COR-L47 (cell line): ENCODE measurements at regions not wholly inside any gene's neighbourhood (a gene's known extent, or its start where the extent isn't known, plus 50 kb on each side); places are given as distances from the start of the nearest gene placed in this dataset.
"Not testable (repeated sequence)": the region's sequence is repeated elsewhere in the genome, so short reads cannot be mapped to it uniquely, and the experiment has no call there.

ENCODE experiments used
- DNase-seq: peaks from one replicate; lab custom pipeline; 2025; lab: John Stamatoyannopoulos, UW

GRCh38 chr5:172528440-172528839 is 74.1 kb upstream of the SH3PXD2B start:
- no peak for DNase-seq

- DNase-seq, result no peak
Observed at GRCh38 chr5:172527559-172527958, 73.2 kb upstream of the SH3PXD2B start.

- no peak for DNase-seq
Observed at GRCh38 chr5:172525996-172526360, 71.7 kb upstream of the SH3PXD2B start.

GRCh38 chr5:172525307-172525995 is 71.1 kb upstream of the SH3PXD2B start:
- DNase-seq, result no peak

GRCh38 chr5:172524573-172525021 is 70.3 kb upstream of the SH3PXD2B start:
- DNase-seq, result no peak

GRCh38 chr5:172523146-172523745 is 68.9 kb upstream of the SH3PXD2B start:
- no peak for DNase-seq

- DNase-seq, result no peak
Observed at GRCh38 chr5:172521338-172521932, 67.1 kb upstream of the SH3PXD2B start.

- DNase-seq, result no peak
Observed at GRCh38 chr5:172511952-172512351, 57.6 kb upstream of the SH3PXD2B start.

GRCh38 chr5:172509405-172509781 is 55.1 kb upstream of the SH3PXD2B start:
- no peak for DNase-seq

GRCh38 chr5:172508471-172509404 is 54.4 kb upstream of the SH3PXD2B start:
- no peak for DNase-seq

GRCh38 chr5:172507485-172507884 is 53.2 kb upstream of the SH3PXD2B start:
- not testable (repeated sequence) for DNase-seq

GRCh38 chr5:172506921-172507320 is 52.6 kb upstream of the SH3PXD2B start:
- no peak for DNase-seq

GRCh38 chr5:172506251-172506650 is 51.9 kb upstream of the SH3PXD2B start:
- no peak for DNase-seq

GRCh38 chr5:172505845-172506244 is 51.5 kb upstream of the SH3PXD2B start:
- no peak for DNase-seq

- DNase-seq, result no peak
Observed at GRCh38 chr5:172505403-172505759, 51.1 kb upstream of the SH3PXD2B start.

- no peak for DNase-seq
Observed at GRCh38 chr5:172504701-172505402, 50.5 kb upstream of the SH3PXD2B start.

- DNase-seq, result no peak
Observed at GRCh38 chr5:172503925-172504700, 49.8 kb upstream of the SH3PXD2B start.
